C4-2B (cell line): ENCODE measurements at regions not wholly inside any gene's neighbourhood (a gene's known extent, or its start where the extent isn't known, plus 50 kb on each side); places are given as distances from the start of the nearest gene placed in this dataset.

Experiments used
- H3K27ac ChIP-seq: fragments of 450-650 bp; 2 replicates; pipeline ENCODE4 v1.5.1; 2017
- CTCF ChIP-seq: fragments of 450-650 bp; conservative IDR thresholded peaks from 2 replicates; pipeline ENCODE4 v1.5.1; 2017; ENCODE audit warnings: mild to moderate bottlenecking
- ZFX ChIP-seq: fragments of 450-650 bp; IDR thresholded peaks from 2 replicates; pipeline ENCODE4 v1.6.1; 2017

- TF ChIP-seq CTCF (no peak), ZFX (no peak)
- no peak overlapping the region for H3K27ac ChIP-seq
Observed at GRCh38 chr11:82636615-82637014, 97.0 kb downstream of the FAM181B start.

GRCh38 chr11:82634091-82634490 is 99.6 kb downstream of the FAM181B start:
- H3K27ac ChIP-seq: no peak overlapping the region
- TF ChIP-seq CTCF: no peak
- no peak for TF ChIP-seq ZFX

- H3K27ac ChIP-seq: no peak overlapping the region
- TF ChIP-seq ZFX: no peak
- no peak for TF ChIP-seq CTCF
Observed at GRCh38 chr11:82631722-82632630, 101.7 kb downstream of the FAM181B start.

- H3K27ac ChIP-seq: no peak overlapping the region
- TF ChIP-seq CTCF (no peak), ZFX (no peak)
Observed at GRCh38 chr11:82610671-82611070, 123.0 kb downstream of the FAM181B start.

- no peak for TF ChIP-seq CTCF
- TF ChIP-seq ZFX: no peak
- H3K27ac ChIP-seq: no peak overlapping the region
Observed at GRCh38 chr11:82606738-82607137, 126.9 kb downstream of the FAM181B start.

GRCh38 chr11:82601711-82602110 is 132.0 kb downstream of the FAM181B start:
- TF ChIP-seq CTCF (no peak), ZFX (no peak)
- H3K27ac ChIP-seq: no peak overlapping the region

GRCh38 chr11:82599836-82600235 is 133.8 kb downstream of the FAM181B start:
- no peak overlapping the region for H3K27ac ChIP-seq
- no peak for TF ChIP-seq ZFX
- TF ChIP-seq CTCF: no peak
